PC-9 (cell line): ENCODE measurements at regions not wholly inside any gene's neighbourhood (a gene's known extent, or its start where the extent isn't known, plus 50 kb on each side); places are given as distances from the start of the nearest gene placed in this dataset.
"Not testable (repeated sequence)": the region's sequence is repeated elsewhere in the genome, so short reads cannot be mapped to it uniquely, and the experiment has no call there.

ENCODE experiments used
- BruUV-seq: library from RNA; stranded (reverse); fragments of 400-500 nt; replicated peaks from 2 replicates; lab custom pipeline; 2021; lab: Mats Ljungman, UMichigan
- CTCF ChIA-PET: fragments of 300-600 bp; sonication (Branson Sonifier 250); formaldehyde crosslinking; loops from one replicate; lab custom pipeline; 2022; ENCODE audit warnings: antibody characterized with exemption; lab: Charles Lee
- POLR2A ChIA-PET: fragments of 300-600 bp; sonication (Branson Sonifier 250); formaldehyde crosslinking; loops from one replicate; lab custom pipeline; 2022; ENCODE audit warnings: antibody characterized with exemption; ENCODE audit not compliant: unreplicated experiment; lab: Charles Lee
- DNase-seq, 2 experiments: peaks; one replicate each; pipeline versions ENCODE4 v3.0.0 to v3.0.0-alpha.2; 2015 to 2022; ENCODE audit warnings: mixed read lengths in 1 of 2
- H2AFZ ChIP-seq: fragments of 200-600 bp; sonication (generic); 2 replicates; pipeline ENCODE4 v1.8.1; 2017; ENCODE audit warnings: antibody characterized with exemption
- H3F3A ChIP-seq: fragments of 200-600 bp; sonication (generic); 2 replicates; pipeline ENCODE4 v1.8.1; 2017; ENCODE audit warnings: antibody characterized with exemption, mild to moderate bottlenecking, low read depth; ENCODE audit not compliant: insufficient read depth
- H3K27ac ChIP-seq: fragments of 200-600 bp; sonication (generic); 2 replicates; pipeline ENCODE4 v1.6.1; 2016; ENCODE audit warnings: mixed run types
- H3K27me3 ChIP-seq: fragments of 200-600 bp; sonication (generic); 2 replicates; pipeline ENCODE4 v1.6.1; 2016; ENCODE audit warnings: low read depth, mixed run types; ENCODE audit not compliant: insufficient read depth
- H3K36me3 ChIP-seq: fragments of 200-600 bp; sonication (generic); 2 replicates; pipeline ENCODE4 v1.6.1; 2016; ENCODE audit warnings: low read depth, mixed run types
- H3K4me1 ChIP-seq: fragments of 200-600 bp; sonication (generic); replicated peaks from 2 replicates; pipeline ENCODE4 v1.6.1; 2016; ENCODE audit warnings: mixed run types; ENCODE audit not compliant: insufficient read depth
- H3K4me2 ChIP-seq: fragments of 200-600 bp; sonication (generic); 2 replicates; pipeline ENCODE4 v1.6.1; 2017; ENCODE audit warnings: mixed run types
- H3K4me3 ChIP-seq: fragments of 200-600 bp; sonication (generic); 2 replicates; pipeline ENCODE4 v1.6.1; 2016; ENCODE audit warnings: mixed run types
- H3K79me2 ChIP-seq: fragments of 200-600 bp; sonication (generic); 2 replicates; pipeline ENCODE4 v1.6.1; 2017; ENCODE audit warnings: low read depth, mixed run types
- H3K9me2 ChIP-seq: fragments of 200-600 bp; sonication (generic); 2 replicates; pipeline ENCODE4 v1.8.1; 2017; ENCODE audit warnings: mild to moderate bottlenecking; ENCODE audit not compliant: insufficient read depth
- H3K9me3 ChIP-seq: fragments of 200-600 bp; sonication (generic); 2 replicates; pipeline ENCODE4 v1.8.1; 2016; ENCODE audit warnings: low read depth; ENCODE audit not compliant: insufficient read depth
- H4K20me1 ChIP-seq: fragments of 200-600 bp; sonication (generic); 2 replicates; pipeline ENCODE4 v1.8.1; 2017; ENCODE audit not compliant: insufficient read depth
- CTCF ChIP-seq: fragments of 200-600 bp; sonication (generic); conservative IDR thresholded peaks from 2 replicates; pipeline ENCODE4 v1.6.1; 2017; ENCODE audit warnings: mixed run types, antibody characterized with exemption, mild to moderate bottlenecking, moderate library complexity
- EZH2 ChIP-seq: fragments of 200-600 bp; sonication (generic); IDR thresholded peaks from 2 replicates; pipeline ENCODE4 v1.8.0; 2017; ENCODE audit warnings: antibody characterized with exemption, low read depth
- intact Hi-C: fragments of 100-400 bp; cut with micrococcal nuclease; formaldehyde crosslinking; loops from one replicate; pipeline ENCODE4 v1.10.0; 2022; ENCODE audit not compliant: unreplicated experiment

- Histone ChIP-seq H4K20me1 (no peaks in the 10 kb centered on the region), H3K4me1 (no peaks in the 10 kb centered on the region), H3F3A (no peaks in the 10 kb centered on the region), H3K36me3 (no peaks in the 10 kb centered on the region), H3K27me3 (no peaks in the 10 kb centered on the region), H3K79me2 (no peaks in the 10 kb centered on the region), H3K4me2 (no peak overlapping the region), H2AFZ (no peak overlapping the region), H3K4me3 (no peak overlapping the region), H3K27ac (no peak overlapping the region), H3K9me2 (no peaks in the 10 kb centered on the region), H3K9me3 (no peaks in the 10 kb centered on the region)
- TF ChIP-seq CTCF (no peak), EZH2 (no peak)
- intact Hi-C loops = no loop called here
- ChIA-PET POLR2A (no interaction called here), CTCF (no interaction called here)
- BruUV-seq = no TSS peak
- no peak for DNase-seq
Observed at GRCh38 chrX:44744799-44745198, 99.0 kb upstream of the DUSP21 start.

- Histone ChIP-seq H3K36me3 (no peaks in the 10 kb centered on the region), H3K27me3 (no peaks in the 10 kb centered on the region), H3K4me1 (no peaks in the 10 kb centered on the region), H4K20me1 (no peaks in the 10 kb centered on the region), H3K4me2 (no peak overlapping the region), H3K79me2 (no peaks in the 10 kb centered on the region), H3K4me3 (no peak overlapping the region), H3F3A (no peaks in the 10 kb centered on the region), H3K27ac (no peak overlapping the region), H3K9me3 (no peaks in the 10 kb centered on the region), H3K9me2 (no peaks in the 10 kb centered on the region), H2AFZ (no peak overlapping the region)
- no TSS peak for BruUV-seq
- intact Hi-C loops = no loop called here
- no peak for TF ChIP-seq EZH2
- no peak for TF ChIP-seq CTCF
- DNase-seq = no peak
- POLR2A ChIA-PET = no interaction called here
- CTCF ChIA-PET = no interaction called here
Observed at GRCh38 chrX:44742480-44743155, 101.2 kb upstream of the DUSP21 start.

- H3K79me2 ChIP-seq, H4K20me1 ChIP-seq, intact Hi-C loops, H3K36me3 ChIP-seq, H2AFZ ChIP-seq, H3K9me2 ChIP-seq, DNase-seq, H3F3A ChIP-seq, H3K4me1 ChIP-seq, POLR2A ChIA-PET, H3K9me3 ChIP-seq, H3K27me3 ChIP-seq, H3K4me2 ChIP-seq, CTCF ChIA-PET, BruUV-seq, H3K27ac ChIP-seq, H3K4me3 ChIP-seq: not testable (repeated sequence)
Observed at GRCh38 chrX:44741859-44742258, 102.0 kb upstream of the DUSP21 start.

GRCh38 chrX:44741458-44741857 lies 102.4 kb upstream of the DUSP21 start:
- H2AFZ ChIP-seq, H3K27me3 ChIP-seq, CTCF ChIA-PET, H3K36me3 ChIP-seq, H3K27ac ChIP-seq, H3K79me2 ChIP-seq, H3K4me3 ChIP-seq, H4K20me1 ChIP-seq, BruUV-seq, DNase-seq, H3K9me3 ChIP-seq, H3K4me2 ChIP-seq, intact Hi-C loops, H3K9me2 ChIP-seq, H3F3A ChIP-seq, H3K4me1 ChIP-seq, POLR2A ChIA-PET: not testable (repeated sequence)
